ENCODE measurements at regions not wholly inside any gene's neighbourhood (a gene's known extent, or its start where the extent isn't known, plus 50 kb on each side); places are given as distances from the start of the nearest gene placed in this dataset.

- no peaks in the 10 kb centered on the region for H3K4me1 ChIP-seq (ENCODE audit: insufficient read depth)
- H2AFZ ChIP-seq = no peak overlapping the region
- H3K27me3 ChIP-seq (replicated peaks; ENCODE audit: insufficient read depth) = no peaks in the 10 kb centered on the region
- TF ChIP-seq EZH2 (IDR thresholded peaks at IDR 0.05; ENCODE audit: insufficient read depth, poor library complexity, severe bottlenecking) (no peak), EZH2phosphoT487 (IDR thresholded peaks at IDR 0.05; ENCODE audit: insufficient read depth, low read depth) (no peak)
- no peaks in the 10 kb centered on the region for H3K9me2 ChIP-seq (ENCODE audit: insufficient read depth)
- H3K79me2 ChIP-seq (ENCODE audit: insufficient read depth) = no peaks in the 10 kb centered on the region
- no peaks in the 10 kb centered on the region for H3K36me3 ChIP-seq (ENCODE audit: low read depth)
- no peak overlapping the region for H3K4me3 ChIP-seq
- in situ Hi-C loops (cut with MboI) = no loop called here
- H3F3A ChIP-seq (ENCODE audit: insufficient read depth) = no peaks in the 10 kb centered on the region
- H4K20me1 ChIP-seq (ENCODE audit: insufficient read depth) = no peaks in the 10 kb centered on the region
- no peak overlapping the region for H3K9ac ChIP-seq
- H3K27ac ChIP-seq = no peak overlapping the region
- no peaks in the 10 kb centered on the region for H3K9me3 ChIP-seq (ENCODE audit: low read depth)
- H3K4me2 ChIP-seq (ENCODE audit: unreplicated experiment) = no peak overlapping the region
- no peak for DNase-seq
- WGBS, 2 experiments (ENCODE audit: low coverage in 1 of 2, low lambda C conversion rate in 2 of 2, missing lambda C conversion rate in 2 of 2) = 10% methylated on average over 3 of the region's 3 CpGs
These were observed 597.5 kb downstream of the BRD1 start for GRCh38 chr22:49230194-49230577.

GRCh38 chr22:49229483-49230193 is 598.0 kb downstream of the BRD1 start:
- DNase-seq = no peak
- Histone ChIP-seq H3F3A (ENCODE audit: insufficient read depth) (no peaks in the 10 kb centered on the region), H2AFZ (no peak overlapping the region), H3K9me2 (ENCODE audit: insufficient read depth) (no peaks in the 10 kb centered on the region), H3K4me3 (no peak overlapping the region), H3K4me1 (ENCODE audit: insufficient read depth) (no peaks in the 10 kb centered on the region), H3K9ac (no peak overlapping the region), H3K79me2 (ENCODE audit: insufficient read depth) (no peaks in the 10 kb centered on the region), H3K4me2 (ENCODE audit: unreplicated experiment) (no peak overlapping the region), H3K27ac (no peak overlapping the region), H4K20me1 (ENCODE audit: insufficient read depth) (no peaks in the 10 kb centered on the region), H3K27me3 (replicated peaks; ENCODE audit: insufficient read depth) (no peaks in the 10 kb centered on the region), H3K36me3 (ENCODE audit: low read depth) (no peaks in the 10 kb centered on the region), H3K9me3 (ENCODE audit: low read depth) (peaks cover 4% of the 10 kb centered on the region)
- in situ Hi-C loops (cut with MboI) = no loop called here
- WGBS, 2 experiments (ENCODE audit: low coverage in 1 of 2, low lambda C conversion rate in 2 of 2, missing lambda C conversion rate in 2 of 2) = 20 to 26% methylated on average over 10 of the region's 10 CpGs
- TF ChIP-seq EZH2 (IDR thresholded peaks at IDR 0.05; ENCODE audit: insufficient read depth, poor library complexity, severe bottlenecking) = no peak

GRCh38 chr22:49228431-49229037 is 599.1 kb downstream of the BRD1 start:
- Histone ChIP-seq H4K20me1 (ENCODE audit: insufficient read depth) (no peaks in the 10 kb centered on the region), H3K9me3 (ENCODE audit: low read depth) (peaks cover 6% of the 10 kb centered on the region), H3K4me1 (ENCODE audit: insufficient read depth) (no peaks in the 10 kb centered on the region), H3F3A (ENCODE audit: insufficient read depth) (no peaks in the 10 kb centered on the region), H3K27me3 (replicated peaks; ENCODE audit: insufficient read depth) (no peaks in the 10 kb centered on the region), H2AFZ (no peak overlapping the region), H3K27ac (no peak overlapping the region), H3K79me2 (ENCODE audit: insufficient read depth) (no peaks in the 10 kb centered on the region), H3K9me2 (ENCODE audit: insufficient read depth) (no peaks in the 10 kb centered on the region), H3K4me2 (ENCODE audit: unreplicated experiment) (no peak overlapping the region), H3K9ac (no peak overlapping the region), H3K36me3 (ENCODE audit: low read depth) (no peaks in the 10 kb centered on the region), H3K4me3 (no peak overlapping the region)
- TF ChIP-seq EZH2 (IDR thresholded peaks at IDR 0.05; ENCODE audit: insufficient read depth, poor library complexity, severe bottlenecking) = no peak
- no peak for TF ChIP-seq EZH2phosphoT487 (IDR thresholded peaks at IDR 0.05; ENCODE audit: insufficient read depth, low read depth)
- 42 to 45% methylated on average over 6 of the region's 6 CpGs for WGBS, 2 experiments (ENCODE audit: low coverage in 1 of 2, low lambda C conversion rate in 2 of 2, missing lambda C conversion rate in 2 of 2)
- DNase-seq = no peak
- in situ Hi-C loops (cut with MboI) = no loop called here

GRCh38 chr22:49227670-49228069 is 600.0 kb downstream of the BRD1 start:
- no peak for TF ChIP-seq EZH2phosphoT487 (IDR thresholded peaks at IDR 0.05; ENCODE audit: insufficient read depth, low read depth)
- no peak for TF ChIP-seq EZH2 (IDR thresholded peaks at IDR 0.05; ENCODE audit: insufficient read depth, poor library complexity, severe bottlenecking)
- no peak for DNase-seq
- 16 to 17% methylated on average over 6 of the region's 6 CpGs for WGBS, 2 experiments (ENCODE audit: low coverage in 1 of 2, low lambda C conversion rate in 2 of 2, missing lambda C conversion rate in 2 of 2)

More at GRCh38 chr22:49227670-49228069, 600.0 kb downstream of the BRD1 start:
- Histone ChIP-seq H3K9me2 (ENCODE audit: insufficient read depth) (no peaks in the 10 kb centered on the region), H3K4me3 (no peak overlapping the region), H3K79me2 (ENCODE audit: insufficient read depth) (no peaks in the 10 kb centered on the region), H3K4me1 (ENCODE audit: insufficient read depth) (no peaks in the 10 kb centered on the region), H3K36me3 (ENCODE audit: low read depth) (no peaks in the 10 kb centered on the region), H2AFZ (no peak overlapping the region), H3K9me3 (ENCODE audit: low read depth) (peaks cover 6% of the 10 kb centered on the region), H3K27ac (no peak overlapping the region), H3K4me2 (ENCODE audit: unreplicated experiment) (no peak overlapping the region), H3K27me3 (replicated peaks; ENCODE audit: insufficient read depth) (no peaks in the 10 kb centered on the region), H3F3A (ENCODE audit: insufficient read depth) (no peaks in the 10 kb centered on the region), H4K20me1 (ENCODE audit: insufficient read depth) (no peaks in the 10 kb centered on the region), H3K9ac (no peak overlapping the region)
- in situ Hi-C loops (cut with MboI) = no loop called here
